HL-60 (cell line): ENCODE measurements at regions not wholly inside any gene's neighbourhood (a gene's known extent, or its start where the extent isn't known, plus 50 kb on each side); places are given as distances from the start of the nearest gene placed in this dataset.

Experiments used
- GABPA ChIP-seq: IDR thresholded peaks from 2 replicates; pipeline ENCODE4 v1.6.1; 2012; ENCODE audit warnings: low read depth
- TF ChIP-seq, protein P1 (sequence below): IDR thresholded peaks from one replicate; pipeline ENCODE4 v1.5.1; 2011; ENCODE audit warnings: low read length, control low read depth, inconsistent platforms; ENCODE audit not compliant: insufficient read depth
- TF ChIP-seq, protein P2 (sequence below): IDR thresholded peaks from 2 replicates; pipeline ENCODE4 v1.6.1; 2012; ENCODE audit warnings: low read depth; ENCODE audit not compliant: insufficient replicate concordance

DNA sequence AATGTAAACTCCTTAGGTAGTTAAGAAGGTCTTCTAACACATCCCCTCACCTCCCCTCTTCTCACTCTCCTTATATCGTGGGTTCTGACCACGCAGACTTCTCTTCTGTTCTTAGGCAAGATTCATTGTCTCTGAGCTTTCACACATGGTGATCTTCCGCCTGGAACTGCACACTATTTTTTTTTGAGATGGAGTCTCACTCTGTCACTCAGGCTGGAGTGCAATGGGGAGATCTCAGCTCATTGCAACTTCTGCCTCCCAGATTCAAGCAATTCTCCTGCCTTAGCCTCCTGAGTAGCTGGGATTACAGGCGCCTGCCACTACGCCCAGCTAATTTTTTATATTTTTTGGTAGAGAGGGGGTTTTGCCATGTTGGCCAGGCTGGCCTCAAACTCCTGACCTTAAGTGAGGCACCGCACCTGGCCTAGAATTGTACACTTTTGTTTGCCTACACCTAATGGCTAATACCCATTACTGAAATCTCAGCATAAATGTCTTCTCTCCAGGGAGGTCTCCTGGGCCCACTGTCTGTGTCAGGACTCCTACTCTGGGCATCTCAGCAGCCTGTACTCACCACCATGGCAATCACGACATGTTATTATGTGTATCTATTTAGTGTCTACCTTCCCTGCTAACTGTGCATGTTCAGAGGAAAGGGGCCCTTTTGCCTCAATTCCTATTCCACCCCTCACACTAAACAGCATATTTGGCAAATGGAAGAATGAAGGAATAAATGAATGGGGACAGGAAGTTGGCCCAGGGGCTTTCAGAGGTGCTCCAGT lies 646.3 kb upstream of the DPP6 start:
- no peak for TF ChIP-seq GABPA
- TF ChIP-seq, protein P1, sequence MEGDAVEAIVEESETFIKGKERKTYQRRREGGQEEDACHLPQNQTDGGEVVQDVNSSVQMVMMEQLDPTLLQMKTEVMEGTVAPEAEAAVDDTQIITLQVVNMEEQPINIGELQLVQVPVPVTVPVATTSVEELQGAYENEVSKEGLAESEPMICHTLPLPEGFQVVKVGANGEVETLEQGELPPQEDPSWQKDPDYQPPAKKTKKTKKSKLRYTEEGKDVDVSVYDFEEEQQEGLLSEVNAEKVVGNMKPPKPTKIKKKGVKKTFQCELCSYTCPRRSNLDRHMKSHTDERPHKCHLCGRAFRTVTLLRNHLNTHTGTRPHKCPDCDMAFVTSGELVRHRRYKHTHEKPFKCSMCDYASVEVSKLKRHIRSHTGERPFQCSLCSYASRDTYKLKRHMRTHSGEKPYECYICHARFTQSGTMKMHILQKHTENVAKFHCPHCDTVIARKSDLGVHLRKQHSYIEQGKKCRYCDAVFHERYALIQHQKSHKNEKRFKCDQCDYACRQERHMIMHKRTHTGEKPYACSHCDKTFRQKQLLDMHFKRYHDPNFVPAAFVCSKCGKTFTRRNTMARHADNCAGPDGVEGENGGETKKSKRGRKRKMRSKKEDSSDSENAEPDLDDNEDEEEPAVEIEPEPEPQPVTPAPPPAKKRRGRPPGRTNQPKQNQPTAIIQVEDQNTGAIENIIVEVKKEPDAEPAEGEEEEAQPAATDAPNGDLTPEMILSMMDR = no peak
- TF ChIP-seq, protein P2, sequence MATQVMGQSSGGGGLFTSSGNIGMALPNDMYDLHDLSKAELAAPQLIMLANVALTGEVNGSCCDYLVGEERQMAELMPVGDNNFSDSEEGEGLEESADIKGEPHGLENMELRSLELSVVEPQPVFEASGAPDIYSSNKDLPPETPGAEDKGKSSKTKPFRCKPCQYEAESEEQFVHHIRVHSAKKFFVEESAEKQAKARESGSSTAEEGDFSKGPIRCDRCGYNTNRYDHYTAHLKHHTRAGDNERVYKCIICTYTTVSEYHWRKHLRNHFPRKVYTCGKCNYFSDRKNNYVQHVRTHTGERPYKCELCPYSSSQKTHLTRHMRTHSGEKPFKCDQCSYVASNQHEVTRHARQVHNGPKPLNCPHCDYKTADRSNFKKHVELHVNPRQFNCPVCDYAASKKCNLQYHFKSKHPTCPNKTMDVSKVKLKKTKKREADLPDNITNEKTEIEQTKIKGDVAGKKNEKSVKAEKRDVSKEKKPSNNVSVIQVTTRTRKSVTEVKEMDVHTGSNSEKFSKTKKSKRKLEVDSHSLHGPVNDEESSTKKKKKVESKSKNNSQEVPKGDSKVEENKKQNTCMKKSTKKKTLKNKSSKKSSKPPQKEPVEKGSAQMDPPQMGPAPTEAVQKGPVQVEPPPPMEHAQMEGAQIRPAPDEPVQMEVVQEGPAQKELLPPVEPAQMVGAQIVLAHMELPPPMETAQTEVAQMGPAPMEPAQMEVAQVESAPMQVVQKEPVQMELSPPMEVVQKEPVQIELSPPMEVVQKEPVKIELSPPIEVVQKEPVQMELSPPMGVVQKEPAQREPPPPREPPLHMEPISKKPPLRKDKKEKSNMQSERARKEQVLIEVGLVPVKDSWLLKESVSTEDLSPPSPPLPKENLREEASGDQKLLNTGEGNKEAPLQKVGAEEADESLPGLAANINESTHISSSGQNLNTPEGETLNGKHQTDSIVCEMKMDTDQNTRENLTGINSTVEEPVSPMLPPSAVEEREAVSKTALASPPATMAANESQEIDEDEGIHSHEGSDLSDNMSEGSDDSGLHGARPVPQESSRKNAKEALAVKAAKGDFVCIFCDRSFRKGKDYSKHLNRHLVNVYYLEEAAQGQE = no peak
